IPS DF 4.7 (cell line): ENCODE measurements at regions not wholly inside any gene's neighbourhood (a gene's known extent, or its start where the extent isn't known, plus 50 kb on each side); places are given as distances from the start of the nearest gene placed in this dataset.
"Not testable (repeated sequence)": the region's sequence is repeated elsewhere in the genome, so short reads cannot be mapped to it uniquely, and the experiment has no call there.

ENCODE experiments used
- DNase-seq: peaks from one replicate; pipeline ENCODE4 v3.0.0-alpha.2; 2013; ENCODE audit warnings: low spot score; ENCODE audit errors: extremely low read depth

DNA sequence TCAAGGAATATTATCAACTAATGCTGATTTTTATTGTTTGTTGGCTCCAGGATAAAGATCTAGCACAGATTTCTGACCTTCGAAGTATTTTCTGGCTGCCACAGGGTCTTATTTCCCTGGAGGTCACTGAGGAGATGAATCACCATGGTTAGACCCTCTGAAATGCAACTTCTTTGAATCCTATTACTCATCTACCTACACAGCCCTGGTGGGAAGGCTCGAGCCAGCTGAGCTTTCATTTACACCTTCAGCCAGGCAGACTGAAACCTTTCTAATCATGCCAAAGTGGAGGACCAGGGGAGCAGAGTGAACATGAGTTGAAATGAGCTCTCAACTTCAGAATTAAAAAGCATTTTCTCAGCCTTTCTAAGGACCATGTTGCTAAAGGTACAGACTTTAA, 130.5 kb downstream of the SMIM20 start:
- no peak for DNase-seq

DNA sequence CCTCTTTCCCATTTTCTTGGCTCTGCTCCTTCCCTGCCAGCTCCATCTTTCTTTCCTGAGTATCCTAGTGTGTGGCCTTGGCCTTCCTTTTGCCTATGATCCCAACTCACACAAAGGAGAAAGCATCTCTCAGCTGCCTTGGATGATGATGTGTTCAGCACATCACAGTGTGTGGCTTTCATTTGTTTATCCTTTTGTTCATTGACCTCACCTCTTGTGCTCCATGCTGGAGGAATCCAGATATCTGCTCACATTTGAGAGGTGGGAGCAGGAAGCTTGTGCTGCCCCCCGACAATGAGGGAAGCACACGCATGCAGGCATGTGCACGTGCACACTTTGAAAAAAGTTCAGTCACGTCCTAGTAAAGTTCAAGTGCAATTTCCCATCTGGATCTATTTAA, 131.0 kb downstream of the SMIM20 start:
- no peak for DNase-seq

GRCh38 chr4:26047795-26048194, 133.8 kb downstream of the SMIM20 start:
- DNase-seq = no peak

- no peak for DNase-seq
Observed at GRCh38 chr4:26048378-26048882, 134.4 kb downstream of the SMIM20 start.

GRCh38 chr4:26048950-26049349, 134.9 kb downstream of the SMIM20 start:
- DNase-seq = no peak

GRCh38 chr4:26049447-26049846, 135.4 kb downstream of the SMIM20 start:
- DNase-seq = no peak

DNA sequence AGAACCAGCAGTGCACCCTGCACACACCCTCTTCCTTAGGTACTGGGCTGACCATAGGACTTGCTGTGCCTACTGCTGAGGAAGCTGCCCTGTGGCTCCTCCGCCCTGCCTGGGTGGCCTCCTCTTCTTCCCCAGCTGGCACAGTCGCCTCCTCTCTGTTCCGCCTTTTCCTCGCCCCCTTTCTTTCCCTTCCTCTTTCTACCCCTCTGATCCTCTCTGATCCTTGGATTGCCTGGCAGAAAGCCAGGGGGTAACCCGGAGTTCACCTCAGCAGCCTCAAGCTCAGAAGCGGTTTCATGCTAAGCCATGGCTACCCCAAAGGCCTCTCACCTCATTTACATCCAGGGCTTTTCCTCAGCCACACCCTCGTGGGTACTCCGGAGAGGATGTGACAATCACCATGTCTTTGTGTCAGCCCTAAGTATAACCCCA, 136.2 kb downstream of the SMIM20 start:
- no peak for DNase-seq

DNA sequence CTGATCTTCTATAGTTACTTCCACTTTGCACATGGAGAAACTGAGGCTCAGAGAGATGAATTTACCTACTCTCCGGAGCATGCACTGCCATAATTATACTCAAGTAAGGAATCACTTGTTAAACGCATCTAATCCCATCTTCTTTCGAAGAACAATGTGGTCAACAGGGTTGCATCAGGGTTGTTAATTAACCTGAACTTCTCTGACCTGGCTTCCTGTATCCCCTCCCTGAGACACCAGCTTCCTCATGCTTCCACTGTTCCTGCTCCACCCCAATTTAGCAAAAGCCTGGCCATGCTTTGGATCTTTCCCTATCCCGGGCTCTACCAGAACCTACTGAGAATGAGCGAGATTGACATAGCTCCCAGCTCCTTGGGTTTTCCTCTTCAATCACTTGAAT, 136.7 kb downstream of the SMIM20 start:
- DNase-seq = no peak

DNA sequence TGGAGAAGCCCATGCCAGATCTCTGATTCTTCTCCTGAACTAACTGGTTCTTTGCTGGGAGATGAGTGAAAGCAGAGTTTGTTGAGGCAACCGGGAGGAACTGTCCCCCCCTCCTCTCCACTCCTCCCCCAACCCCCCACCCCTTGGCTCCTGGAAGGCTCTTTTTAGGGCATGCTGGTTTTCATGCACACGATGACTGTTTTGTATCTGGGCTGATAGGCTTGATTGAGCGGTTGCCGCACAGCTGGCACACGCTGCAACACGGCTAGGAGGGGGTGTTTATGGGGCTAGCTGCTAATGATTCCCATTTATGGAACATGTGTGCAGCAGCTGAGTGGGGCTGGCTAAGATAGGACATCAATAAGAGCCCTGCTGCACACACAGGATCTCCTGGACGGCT, 137.2 kb downstream of the SMIM20 start:
- DNase-seq = no peak

- no peak for DNase-seq
Observed at GRCh38 chr4:26052663-26053541, 138.9 kb downstream of the SMIM20 start.

GRCh38 chr4:26053761-26054160, 139.7 kb downstream of the SMIM20 start:
- no peak for DNase-seq

DNA sequence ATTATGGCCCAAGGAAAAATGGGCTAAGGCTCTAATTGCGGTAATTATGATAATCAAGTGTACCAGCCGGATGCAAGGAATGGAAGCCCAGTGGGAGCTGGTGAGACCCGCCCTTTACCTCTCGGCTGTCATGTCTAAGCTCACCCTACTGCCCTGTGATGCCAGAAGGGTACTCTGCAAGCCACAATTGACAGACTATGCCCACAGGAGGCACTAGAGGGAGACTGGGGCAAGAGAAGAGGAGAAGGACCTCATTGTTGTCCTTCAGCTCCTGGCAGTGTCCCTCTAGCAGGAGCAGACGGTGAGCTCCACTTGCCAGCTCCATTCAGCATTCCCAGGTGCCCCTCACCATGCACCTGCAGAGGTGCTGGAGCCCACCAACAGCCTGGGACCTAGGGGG, 141.8 kb downstream of the SMIM20 start:
- no peak for DNase-seq

- DNase-seq = no peak
Observed at GRCh38 chr4:26056406-26056805, 142.4 kb downstream of the SMIM20 start.

DNA sequence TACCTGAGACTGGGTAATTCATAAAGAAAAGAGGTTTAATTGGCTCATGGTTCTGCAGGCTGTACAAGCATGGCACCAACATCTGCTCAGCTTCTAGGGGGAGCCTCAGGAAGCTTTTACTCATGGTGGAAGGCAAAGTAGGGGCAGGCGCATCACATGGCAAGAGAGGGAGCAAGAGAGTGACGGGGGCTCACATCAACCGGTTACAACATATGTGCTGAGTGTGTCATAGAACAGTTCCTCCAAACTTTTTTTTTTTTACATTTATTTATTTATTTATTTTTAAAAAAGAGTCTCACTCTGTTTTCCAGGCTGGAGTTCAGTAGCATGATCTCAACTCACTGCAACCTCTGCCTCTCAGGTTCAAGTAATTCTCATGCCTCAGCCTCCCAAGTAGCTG, 143.8 kb downstream of the SMIM20 start:
- DNase-seq = not testable (repeated sequence)

DNA sequence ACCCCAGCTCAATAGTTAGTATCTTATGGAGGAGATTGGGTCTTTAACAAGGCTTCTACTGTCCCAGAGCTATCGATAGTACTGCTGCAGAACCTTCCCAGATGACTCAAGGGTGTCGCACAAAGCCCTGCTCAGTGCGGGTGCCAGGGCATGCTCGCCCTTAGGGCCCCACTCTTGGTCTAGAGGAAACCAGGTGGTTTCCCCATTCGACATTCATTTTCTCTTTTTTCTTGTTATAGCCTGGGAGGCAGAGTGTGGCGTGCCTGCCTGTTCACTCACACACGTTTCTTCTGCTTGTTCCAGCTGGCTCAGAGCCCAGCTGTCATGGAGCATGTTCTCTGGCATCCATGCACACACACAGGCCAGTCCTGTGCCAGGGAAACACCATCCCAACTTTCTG, 144.5 kb downstream of the SMIM20 start:
- DNase-seq = no peak

DNA sequence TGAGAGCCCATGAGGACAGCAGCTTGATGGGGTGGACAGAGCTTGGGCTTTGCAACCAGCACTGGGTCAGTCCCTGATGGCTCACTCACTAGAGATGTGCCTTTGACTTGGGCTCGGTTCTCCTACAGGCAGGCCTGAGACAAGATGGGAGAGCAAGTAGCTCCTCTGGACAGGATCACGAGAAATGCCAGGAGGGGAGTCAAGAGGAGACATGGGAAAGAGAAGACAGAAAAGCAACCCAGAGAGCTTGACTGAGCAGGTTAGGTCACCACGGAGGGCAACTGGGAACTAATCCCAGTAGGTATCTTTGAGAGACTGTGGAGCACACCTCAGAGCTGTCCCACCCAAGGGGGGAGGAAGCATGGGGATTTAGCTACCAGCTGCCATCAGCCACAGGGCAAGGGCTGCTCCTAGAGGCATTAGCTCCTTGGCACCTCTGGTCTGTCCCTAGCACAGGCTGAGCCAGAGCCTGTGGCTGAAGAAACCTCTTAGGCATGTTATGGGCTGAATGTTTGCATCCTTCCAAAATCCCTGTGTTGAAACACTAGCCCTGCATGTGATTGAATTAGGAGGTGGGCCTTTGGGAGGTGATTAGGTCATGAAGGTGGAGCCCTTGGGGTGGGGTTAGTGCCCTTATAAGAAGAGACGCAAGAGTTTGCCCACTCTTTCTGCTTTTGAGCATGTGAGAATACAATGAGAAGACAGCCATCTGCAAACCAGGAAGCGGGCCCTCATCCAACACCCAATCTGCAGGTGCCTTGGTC, 145.6 kb downstream of the SMIM20 start:
- DNase-seq = no peak

- DNase-seq = no peak
Observed at GRCh38 chr4:26060286-26060685, 146.3 kb downstream of the SMIM20 start.

DNA sequence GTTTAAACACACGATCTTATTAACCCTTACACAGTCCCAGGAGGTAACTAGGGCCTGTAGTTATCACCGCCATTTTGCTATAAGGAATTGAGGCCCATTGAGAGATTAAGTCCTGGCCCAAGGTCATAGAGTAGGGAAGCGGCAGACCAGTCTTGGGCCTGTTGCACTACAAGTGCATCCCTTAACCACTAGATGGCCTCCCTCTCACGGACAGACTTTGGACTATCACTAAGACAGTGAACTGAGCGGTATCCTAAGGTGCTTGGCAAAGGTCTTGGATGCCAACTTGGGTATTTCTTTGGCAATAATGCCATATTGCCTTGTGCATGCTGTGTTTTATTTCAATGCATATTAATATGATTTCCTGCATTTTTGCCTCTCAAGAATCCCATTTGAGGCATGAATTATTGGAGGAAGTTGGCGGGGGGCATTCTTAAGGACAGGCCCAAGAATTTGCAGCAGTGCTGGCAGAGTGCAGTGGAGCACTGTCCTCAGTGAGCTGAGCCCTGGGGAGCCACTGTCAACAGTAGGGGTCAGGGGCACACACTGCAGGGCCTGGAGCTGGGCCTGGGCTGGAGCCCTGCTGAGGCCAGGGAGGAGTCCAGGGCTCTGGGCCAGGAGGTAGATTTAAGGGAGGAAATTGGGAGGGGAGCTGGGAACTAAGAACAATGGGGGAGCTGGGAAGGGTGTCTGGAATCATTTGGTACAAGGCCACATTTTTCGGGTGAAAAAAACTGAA, 147.4 kb downstream of the SMIM20 start:
- DNase-seq = peak; percentile 51

DNA sequence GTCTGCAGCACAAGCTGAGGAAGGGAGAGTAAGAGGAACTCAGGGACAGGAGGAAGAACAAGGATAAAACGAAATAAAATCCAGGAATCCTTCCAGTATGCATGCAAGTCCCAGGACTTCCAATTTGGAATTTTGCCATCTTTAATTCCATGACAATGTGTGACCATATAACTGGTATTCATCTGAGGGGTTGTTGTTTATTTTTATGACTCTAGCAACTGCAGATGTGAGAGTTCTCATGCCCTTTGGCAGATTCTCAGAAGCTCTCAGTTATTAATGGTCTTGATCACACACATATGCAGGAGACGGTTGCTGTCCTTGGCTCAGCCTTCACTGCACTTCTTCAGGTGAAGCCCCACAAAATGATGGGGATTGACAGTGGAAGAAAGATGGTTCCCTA, 148.2 kb downstream of the SMIM20 start:
- DNase-seq = no peak

- DNase-seq = not testable (repeated sequence)
Observed at GRCh38 chr4:26064009-26064408, 150.0 kb downstream of the SMIM20 start.

GRCh38 chr4:26065833-26066232, 151.8 kb downstream of the SMIM20 start:
- no peak for DNase-seq

DNA sequence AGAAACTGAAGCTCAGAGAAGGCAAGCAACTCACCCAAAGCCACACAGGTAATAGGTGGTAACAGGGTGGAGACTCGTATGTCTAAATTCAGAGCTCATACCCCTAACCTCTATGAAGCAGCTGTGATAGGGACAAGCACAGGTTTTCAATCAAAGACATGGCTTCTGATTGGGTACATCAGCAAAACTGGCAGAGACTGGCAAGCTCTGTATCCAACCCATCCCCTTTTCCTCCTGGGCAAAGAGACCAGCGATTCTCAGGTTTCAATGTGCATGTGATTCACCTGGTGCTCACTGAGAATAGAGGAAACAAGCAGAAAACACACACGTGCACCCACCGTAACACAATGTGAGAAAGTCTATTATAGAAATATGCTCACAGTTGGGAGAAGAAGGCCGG, 153.0 kb downstream of the SMIM20 start:
- DNase-seq = no peak
